HG02678 (cell line): ENCODE measurements at regions not wholly inside any gene's neighbourhood (a gene's known extent, or its start where the extent isn't known, plus 50 kb on each side); places are given as distances from the start of the nearest gene placed in this dataset.
"Not testable (repeated sequence)": the region's sequence is repeated elsewhere in the genome, so short reads cannot be mapped to it uniquely, and the experiment has no call there.

ENCODE experiments used
- ATAC-seq: cut with Tn5 transposase; IDR thresholded peaks from one replicate; pipeline ENCODE4 v1.9.1; 2021; ENCODE audit warnings: mild to moderate bottlenecking, moderate library complexity; ENCODE audit not compliant: unreplicated experiment

DNA sequence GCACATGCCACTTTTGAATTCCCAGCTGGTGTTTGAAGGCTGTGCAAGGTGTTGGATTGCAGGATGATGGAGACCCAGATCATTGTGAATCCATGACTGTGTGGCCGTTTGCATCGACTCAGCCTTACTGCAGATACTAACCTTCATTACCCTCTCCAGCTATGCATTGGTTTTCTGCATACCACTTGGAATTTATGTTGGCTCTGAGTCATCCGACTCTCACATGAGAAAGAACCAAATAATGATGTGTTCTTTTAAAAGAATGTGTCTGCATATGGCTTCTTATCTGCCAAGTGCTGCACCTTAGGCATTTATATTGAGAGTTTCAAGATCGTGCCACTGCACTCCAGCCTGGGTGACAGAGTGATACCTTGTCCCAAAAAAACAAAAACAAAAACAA, 106.7 kb upstream of the PRKX start:
- ATAC-seq, result no peak

DNA sequence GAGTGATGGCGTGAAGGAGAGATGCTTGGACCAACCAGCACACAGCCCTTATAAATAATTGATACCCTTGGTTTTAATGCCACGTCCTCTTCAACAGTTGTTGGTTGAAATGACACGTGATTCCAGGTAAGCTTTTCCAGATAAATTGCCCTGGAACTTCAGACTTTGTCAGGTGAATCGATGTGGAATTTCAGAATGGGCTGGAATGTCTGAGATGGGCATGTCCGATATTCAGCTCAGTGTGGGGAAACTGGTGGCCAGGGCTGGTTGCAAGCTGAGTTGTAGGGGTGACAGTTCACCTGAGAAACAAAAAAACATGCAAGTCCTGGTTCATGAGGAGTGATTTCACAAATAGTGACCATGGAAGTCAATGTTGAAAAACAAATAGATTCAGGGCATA, 104.0 kb upstream of the PRKX start:
- not testable (repeated sequence) for ATAC-seq

DNA sequence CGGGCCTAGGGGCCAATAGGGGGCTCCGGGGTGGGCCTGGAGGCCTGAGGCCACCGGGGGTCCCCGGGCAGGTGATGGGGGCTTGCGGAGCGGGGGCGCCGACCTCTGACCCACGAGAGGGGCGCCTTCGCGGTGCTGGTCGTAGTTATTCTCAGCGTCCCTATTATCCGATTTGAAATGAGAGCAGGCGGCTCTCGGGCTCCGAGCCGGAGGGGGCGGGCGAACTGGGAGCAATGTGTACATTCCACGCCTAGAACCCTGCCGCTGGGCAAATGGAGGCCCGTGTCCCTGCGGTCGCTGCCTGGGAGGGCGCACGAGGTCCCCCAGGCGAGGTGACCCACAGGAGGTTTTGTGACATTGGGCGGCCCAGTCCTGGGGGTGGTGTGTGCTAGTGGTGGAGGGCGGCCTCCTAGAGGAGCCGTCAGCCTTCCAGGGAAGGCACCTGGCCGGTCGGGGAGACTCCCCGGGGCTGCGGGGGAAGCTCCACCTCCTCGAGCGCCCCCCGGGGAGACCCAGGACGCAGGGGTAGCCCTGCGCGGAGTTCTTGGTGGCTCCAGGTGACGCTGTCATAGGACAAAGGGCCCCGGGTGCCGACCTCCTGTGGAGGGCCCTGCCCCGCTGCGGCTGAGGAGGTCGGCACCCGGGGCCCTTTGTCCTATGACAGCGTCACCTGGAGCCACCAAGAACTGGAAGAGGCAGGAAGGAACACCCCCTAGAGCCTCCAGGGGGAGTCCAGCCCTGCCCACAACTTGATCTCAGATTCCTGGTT, 102.6 kb upstream of the PRKX start:
- no peak for ATAC-seq

DNA sequence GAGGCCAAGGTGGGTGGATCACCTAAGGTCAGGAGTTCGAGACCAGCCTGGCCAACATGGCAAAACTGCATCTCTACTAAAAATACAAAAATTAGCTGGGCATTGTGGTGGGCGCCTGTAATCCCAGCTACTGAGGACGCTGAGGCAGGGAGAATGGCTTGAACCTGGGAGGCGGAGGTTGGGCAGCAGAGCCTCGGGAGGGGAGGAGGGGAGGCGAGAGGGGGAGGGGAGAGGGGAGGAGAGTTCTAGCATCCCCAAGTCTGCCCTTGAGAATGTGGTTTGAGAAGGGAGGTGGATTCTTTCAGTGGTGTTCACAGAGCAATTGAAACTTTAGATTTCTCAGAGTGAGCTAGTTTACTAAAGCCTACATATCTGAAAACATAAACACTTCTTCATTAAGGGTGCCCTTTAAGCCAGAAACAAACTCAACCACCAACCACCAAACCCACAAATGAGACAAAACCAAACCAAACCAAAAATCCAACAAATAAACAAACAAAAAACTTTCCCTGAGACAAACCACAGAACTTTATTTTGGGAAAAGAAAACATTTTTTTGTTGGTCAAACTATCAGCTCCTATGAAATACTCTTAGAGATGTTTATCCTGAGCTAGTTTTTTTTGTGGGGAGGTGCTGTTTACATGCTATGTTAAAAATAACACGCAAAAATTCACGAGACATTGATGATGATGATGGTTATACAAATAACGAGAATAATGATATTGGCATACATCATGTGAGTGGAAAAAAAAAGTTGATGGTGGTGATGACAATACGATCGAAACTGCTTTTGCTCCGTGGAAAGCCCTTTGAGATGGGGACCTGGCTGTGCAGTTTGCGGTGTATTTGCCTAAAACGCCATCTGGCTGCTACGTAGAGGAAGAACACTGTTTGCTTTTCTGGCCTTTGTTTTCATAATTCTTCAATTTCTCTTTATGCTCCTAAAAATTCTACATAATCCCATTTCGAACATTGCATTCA, 98.2 kb upstream of the PRKX start:
- ATAC-seq, result no peak

DNA sequence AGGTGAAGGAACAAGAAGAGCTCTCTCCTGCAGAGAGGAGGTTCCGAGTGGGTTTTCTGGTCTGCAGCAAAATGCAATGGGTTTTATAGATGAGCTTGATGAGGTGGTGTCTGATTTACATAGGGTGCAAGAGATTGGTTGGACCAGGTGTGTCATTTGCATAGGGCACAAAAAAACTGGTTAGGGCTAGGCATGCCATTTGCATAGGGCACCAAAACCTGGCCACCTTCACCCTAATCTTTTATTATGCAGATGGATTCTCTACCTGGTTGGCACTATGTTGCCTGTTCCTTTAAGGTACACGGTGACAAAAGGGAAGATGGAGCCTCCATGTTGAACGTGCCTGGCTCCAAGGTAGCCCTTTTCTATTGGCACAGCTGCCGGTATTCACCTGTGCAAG, 94.5 kb upstream of the PRKX start:
- no peak for ATAC-seq

DNA sequence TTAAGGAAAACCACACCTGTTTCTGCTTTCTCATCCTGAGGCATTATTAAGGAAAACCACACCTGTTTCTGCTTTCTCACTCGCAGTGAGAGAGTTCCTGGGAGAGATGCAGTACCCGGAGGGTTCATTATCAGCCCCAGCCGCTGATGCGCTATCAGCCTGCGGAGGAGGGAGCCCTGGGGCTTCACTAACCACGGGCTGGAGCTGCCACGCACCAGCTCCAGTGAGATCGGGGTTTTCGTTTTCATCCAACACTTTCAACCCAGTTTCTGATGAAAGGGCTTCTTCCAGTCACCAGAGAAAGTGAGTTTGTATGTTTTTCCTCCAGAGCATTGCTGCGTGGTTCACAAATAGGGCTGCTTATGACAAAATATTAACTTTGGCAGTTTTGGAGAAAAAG, 93.2 kb upstream of the PRKX start:
- no peak for ATAC-seq

DNA sequence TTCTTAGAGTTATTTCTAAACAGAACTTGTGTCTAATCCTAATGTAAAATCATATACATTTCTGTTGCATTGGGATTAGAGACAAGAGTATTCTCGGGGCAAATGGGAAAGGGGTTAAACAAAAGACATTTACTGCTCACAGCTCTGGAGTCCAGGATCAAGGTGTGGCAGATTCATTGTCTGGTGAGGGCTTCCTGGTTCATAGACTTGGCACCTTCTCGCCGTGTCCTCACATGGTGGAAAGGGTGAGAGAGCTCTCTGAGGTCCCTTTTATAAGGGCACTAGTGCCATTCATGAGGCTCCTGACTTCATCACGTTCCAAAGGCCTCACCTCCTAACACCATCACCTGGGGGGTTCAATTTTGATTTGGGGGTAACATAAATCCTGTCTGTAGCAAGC, 90.3 kb upstream of the PRKX start:
- no peak for ATAC-seq

DNA sequence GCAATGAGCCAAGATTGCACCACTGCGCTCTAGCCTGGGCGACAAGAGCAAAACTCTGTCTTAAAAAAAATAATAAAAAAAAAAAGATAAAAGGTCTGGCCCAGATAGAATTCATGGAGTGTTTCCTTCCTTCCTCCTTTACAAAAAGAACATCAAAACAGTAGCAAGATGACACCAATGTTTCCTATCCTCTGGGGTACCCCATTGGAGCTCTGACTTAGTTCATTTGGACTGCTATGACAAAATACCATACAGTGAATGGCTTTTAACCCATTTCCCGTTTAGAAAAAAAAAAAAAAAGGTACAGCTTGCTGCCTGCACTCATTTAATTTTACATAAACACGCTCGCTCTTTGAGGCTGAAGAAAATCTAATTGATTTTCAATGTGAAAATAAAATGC, 89.9 kb upstream of the PRKX start:
- ATAC-seq, result no peak

DNA sequence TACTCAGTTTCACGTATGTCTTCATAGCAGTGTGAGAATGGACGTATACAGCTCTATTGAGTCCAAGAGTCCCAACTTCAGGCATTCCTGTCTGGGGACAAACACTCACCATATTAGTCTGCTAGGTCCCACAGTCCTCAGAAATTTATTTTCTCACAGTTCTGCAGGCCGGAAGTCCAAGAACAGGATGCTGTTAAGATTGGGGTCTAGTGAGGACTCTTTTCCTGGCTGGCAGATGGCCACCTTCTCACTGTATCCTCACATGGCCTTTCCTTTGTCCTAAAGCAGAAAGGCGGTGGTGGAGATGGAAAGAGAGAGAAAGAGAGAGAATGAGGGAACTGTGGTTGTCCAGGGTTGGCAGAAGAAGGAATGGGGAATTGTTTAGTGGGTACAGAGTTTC, 82.0 kb upstream of the PRKX start:
- ATAC-seq, result not testable (repeated sequence)

DNA sequence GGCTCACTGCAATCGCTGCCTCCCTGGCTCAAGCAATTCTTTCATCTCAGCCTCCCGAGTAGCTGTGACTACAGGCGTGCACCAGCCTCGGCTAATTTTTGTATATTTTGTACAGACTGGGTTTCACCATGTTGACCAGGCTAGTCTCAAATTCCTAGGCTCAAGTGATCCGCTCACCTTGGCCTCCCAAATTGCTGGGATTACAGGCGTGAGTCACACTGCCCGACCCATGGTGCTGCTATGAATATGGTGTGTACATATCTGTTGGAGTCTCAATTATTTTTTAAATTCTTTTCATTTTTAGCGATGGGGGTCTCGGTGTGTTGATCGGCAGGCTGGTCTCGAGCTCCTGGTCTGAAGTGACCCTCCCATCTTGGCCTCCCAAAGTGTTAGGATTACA, 78.0 kb upstream of the PRKX start:
- ATAC-seq, result no peak

DNA sequence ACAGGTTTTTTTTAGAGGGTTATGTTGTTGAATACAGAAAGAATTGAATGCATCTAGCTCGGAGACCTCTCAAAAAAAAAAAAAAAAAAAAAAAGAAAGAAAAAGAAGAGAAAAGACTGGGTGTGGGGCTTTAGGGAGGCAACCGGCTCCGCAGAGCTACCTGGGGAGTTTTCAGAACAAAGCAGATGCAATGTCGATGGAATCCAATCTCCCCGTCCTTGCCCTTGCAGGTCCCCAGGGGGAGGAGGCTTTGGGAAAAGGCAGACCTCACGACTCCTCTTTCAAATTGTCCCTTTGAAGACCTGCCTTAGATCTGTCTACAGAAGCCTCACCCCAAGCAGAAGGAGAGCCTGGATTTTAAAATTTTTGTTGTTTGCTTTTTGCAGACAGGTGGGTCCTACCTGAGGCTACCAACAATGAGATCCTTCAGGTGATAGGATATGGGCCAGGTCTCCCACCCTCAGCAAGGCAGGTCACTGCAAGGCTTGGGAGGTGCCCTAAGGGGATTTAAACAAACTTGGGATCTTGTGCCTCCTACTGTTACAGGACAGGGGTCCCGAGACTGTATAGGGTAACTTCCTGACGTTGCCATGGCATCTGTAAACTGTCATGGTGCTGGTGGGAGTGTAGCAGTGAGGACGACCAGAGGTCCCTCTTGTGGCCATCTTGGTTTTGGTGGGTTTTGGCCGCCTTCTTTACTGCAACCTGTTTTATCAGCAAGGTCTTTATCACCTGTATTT, 75.2 kb upstream of the PRKX start:
- ATAC-seq, result no peak

DNA sequence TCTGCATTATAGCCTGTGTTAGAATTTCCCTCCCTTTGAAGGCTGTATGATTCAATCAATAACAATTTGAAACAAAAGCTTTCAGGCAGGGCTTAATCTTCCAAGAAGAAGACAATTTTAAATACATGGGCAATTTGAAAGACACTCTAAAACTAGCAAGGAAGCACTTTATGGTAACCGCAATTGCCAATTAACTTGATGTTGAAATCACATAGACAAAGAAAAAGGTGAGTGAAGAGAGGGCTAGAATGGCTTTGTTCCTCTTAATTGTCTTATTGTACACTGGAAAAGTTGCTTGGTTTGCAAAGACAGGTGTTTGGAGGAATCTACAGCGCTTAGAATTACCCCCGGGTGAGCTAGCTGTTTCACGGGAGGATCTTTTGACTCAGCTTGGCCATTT, 74.4 kb upstream of the PRKX start:
- no peak for ATAC-seq

DNA sequence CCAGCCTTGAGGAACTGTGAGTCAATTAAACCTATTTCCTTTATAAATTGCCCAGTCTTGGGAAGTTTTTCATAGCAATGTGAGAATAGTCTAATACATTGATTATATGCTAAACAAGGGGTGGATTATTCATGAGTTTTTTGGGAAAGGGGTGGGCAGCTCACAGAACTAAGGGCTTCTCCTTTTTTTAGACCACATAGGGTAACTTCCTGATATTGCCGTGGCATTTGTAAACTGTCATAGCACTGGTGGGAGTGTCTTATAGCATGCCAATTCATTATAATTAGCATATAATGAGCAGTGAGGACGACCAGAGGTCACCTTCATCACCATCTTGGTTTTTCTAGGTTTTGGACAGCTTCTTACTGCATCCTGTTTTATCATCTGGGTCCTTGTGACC, 72.4 kb upstream of the PRKX start:
- not testable (repeated sequence) for ATAC-seq

DNA sequence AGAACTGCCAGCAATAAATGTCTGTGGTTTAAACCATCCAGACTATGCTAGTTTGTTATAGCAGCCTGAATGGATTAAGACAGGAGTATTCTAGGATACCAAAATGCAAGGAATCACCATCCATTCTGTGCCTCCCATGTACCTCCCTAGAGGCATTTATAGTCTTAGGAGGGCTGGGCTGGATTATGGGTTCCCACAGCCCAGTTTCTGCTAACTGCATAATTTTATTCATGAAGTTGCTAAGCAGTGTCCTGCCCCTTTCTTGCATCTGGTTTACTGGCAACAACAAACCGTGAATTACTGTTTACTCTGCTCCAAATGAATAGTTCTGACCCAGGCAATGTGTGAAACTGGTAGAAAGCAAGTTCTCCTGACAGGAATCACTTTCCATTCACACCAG, 67.1 kb upstream of the PRKX start:
- no peak for ATAC-seq

DNA sequence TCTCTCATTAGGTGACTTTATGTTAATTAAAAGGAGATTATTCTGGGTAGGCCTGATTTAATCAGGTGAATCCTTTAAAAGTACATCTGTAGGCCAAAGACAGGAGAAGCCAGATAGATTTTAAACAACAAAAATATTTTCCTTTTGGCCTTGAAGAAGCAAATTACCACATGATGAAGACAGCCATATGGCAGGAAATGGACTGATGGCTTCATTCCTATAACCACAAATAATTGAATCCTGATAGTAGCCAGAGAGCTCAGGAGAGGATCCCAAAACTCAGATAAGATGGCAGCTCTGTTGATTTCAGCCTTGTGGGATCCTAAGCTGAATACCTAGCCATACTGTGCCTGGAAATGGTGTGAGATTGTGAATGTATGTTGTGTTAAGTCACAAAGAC, 66.1 kb upstream of the PRKX start:
- ATAC-seq, result no peak

DNA sequence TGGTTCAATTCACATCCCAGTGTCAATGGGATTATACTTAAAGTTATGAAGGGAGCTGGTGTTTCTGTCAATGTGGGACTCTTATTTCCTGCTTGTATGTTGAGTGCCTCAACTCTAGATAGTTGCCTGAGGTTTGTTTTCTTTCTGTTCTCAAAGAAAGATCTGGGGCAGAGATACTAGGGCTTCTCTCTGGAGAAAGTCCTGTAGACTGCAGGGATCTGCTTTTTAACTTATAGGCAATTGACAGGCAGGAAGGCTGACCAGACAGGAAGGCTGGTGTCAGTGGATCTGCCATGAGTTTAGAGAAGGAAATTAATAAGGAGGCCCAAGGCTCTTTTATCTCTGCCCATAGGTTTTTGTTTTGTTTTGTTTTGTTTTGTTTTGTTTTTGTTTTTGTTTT, 64.0 kb upstream of the PRKX start:
- no peak for ATAC-seq

DNA sequence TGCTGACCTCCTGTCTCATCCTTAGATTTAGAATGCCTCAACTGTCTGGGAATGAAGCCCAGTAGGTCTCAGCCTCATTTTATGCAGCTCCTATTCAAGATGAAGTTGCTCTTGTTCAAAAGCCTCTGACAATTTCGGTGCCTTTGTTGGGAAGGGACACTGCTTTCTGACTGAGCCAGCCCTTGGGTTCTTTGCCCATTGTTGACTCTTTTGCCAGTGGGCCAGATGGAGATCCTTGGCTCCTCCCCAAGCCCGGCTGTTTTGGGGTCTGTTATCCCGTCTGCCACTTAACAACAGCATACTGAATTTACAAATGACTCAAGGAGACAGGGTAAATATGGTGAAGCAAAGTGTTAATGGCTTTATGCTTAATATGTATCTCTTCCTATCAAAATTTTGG, 58.3 kb upstream of the PRKX start:
- no peak for ATAC-seq

DNA sequence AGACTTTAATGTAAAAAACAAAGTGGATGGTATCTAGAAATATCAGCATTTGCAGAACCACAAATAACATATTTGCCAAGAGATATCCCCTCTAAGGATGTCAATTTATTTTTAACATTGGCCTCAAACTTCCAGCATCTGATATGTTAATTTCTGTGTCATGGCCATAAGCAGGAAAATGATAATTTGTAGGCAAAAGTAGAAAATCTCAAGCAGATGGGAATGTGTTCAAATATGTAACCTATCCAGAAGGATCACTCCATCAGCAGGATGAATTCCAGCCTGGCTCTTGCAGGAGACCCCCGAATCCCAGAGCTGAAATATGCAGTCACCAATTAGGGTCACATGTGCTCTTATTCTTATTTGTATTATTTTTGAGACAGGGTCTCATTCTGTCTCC, 55.4 kb upstream of the PRKX start:
- no peak for ATAC-seq
